B cell (primary cell): ENCODE measurements at regions not wholly inside any gene's neighbourhood (a gene's known extent, or its start where the extent isn't known, plus 50 kb on each side); places are given as distances from the start of the nearest gene placed in this dataset.

ENCODE experiments used
- EZH2 ChIP-seq: IDR thresholded peaks from 2 replicates; pipeline ENCODE4 v1.6.1; 2012; ENCODE audit warnings: borderline replicate concordance, low read depth, mild to moderate bottlenecking, moderate library complexity, low read length; ENCODE audit not compliant: insufficient read depth, poor library complexity, severe bottlenecking
- TF ChIP-seq, protein P1 (sequence below): fragments of 200-600 bp; IDR thresholded peaks from one replicate; pipeline ENCODE4 v1.8.0; 2022; ENCODE audit warnings: antibody characterized with exemption, mild to moderate bottlenecking

DNA sequence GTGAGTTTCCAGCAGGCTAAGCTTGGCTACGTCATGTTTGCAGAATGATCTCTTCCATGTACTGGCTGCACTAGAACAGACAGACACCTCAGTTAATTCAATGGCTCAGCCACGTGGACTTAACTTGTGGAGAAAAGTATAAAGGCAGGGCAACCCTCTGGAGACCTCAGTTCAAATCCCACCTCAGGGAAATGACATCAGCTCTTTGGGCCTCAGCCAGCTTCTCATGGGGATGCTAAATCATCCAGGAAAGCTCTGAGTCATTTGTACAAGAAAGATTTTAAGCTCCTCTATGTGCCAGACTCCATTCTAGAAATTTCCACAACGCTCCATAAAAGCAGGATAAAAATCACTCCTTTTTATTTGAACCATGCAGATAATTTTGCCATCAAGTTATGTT is 128.5 kb upstream of the SALL4 start:
- TF ChIP-seq, protein P1, sequence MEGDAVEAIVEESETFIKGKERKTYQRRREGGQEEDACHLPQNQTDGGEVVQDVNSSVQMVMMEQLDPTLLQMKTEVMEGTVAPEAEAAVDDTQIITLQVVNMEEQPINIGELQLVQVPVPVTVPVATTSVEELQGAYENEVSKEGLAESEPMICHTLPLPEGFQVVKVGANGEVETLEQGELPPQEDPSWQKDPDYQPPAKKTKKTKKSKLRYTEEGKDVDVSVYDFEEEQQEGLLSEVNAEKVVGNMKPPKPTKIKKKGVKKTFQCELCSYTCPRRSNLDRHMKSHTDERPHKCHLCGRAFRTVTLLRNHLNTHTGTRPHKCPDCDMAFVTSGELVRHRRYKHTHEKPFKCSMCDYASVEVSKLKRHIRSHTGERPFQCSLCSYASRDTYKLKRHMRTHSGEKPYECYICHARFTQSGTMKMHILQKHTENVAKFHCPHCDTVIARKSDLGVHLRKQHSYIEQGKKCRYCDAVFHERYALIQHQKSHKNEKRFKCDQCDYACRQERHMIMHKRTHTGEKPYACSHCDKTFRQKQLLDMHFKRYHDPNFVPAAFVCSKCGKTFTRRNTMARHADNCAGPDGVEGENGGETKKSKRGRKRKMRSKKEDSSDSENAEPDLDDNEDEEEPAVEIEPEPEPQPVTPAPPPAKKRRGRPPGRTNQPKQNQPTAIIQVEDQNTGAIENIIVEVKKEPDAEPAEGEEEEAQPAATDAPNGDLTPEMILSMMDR, result no peak
- no peak for TF ChIP-seq EZH2
